Muscle of leg (tissue), 3 donors: ENCODE measurements at regions not wholly inside any gene's neighbourhood (a gene's known extent, or its start where the extent isn't known, plus 50 kb on each side); places are given as distances from the start of the nearest gene placed in this dataset.

Experiments used
- DNase-seq: peaks from one replicate; pipeline ENCODE4 v3.0.0; 2013
- H3K27ac ChIP-seq: one replicate; pipeline ENCODE4 v1.5.1; 2013; ENCODE audit warnings: mild to moderate bottlenecking, low read length, control low read depth
- H3K27me3 ChIP-seq: one replicate; pipeline ENCODE4 v1.6.1; 2013; ENCODE audit warnings: low read length; ENCODE audit not compliant: control insufficient read depth, insufficient read depth
- H3K36me3 ChIP-seq: one replicate; pipeline ENCODE4 v1.6.1; 2013; ENCODE audit warnings: low read length; ENCODE audit not compliant: control insufficient read depth, insufficient read depth
- H3K4me1 ChIP-seq: one replicate; pipeline ENCODE4 v1.6.1; 2013; ENCODE audit warnings: low read length; ENCODE audit not compliant: control insufficient read depth, insufficient read depth
- H3K4me3 ChIP-seq: one replicate; pipeline ENCODE4 v1.5.1; 2013; ENCODE audit warnings: low read length, control low read depth
- H3K9me3 ChIP-seq: replicated peaks from 2 replicates; pipeline ENCODE4 v1.6.1; 2013; ENCODE audit warnings: low read depth, low read length; ENCODE audit not compliant: control insufficient read depth
- WGBS: methylation state at CpG from one replicate; pipeline ENCODE4 v1.1.5; 2013; ENCODE audit warnings: missing lambda C conversion rate; ENCODE audit not compliant: insufficient coverage; 5-methylcytosine and 5-hydroxymethylcytosine counted together

GRCh38 chr13:105342281-105342820 is 1193.1 kb downstream of the EFNB2 start:
- Histone ChIP-seq H3K36me3 (no peaks in the 10 kb centered on the region), H3K4me3 (no peak overlapping the region), H3K27me3 (no peaks in the 10 kb centered on the region), H3K4me1 (no peaks in the 10 kb centered on the region), H3K9me3 (no peaks in the 10 kb centered on the region), H3K27ac (no peak overlapping the region)
- WGBS: 89% methylated on average over 2 of the region's 11 CpGs
- DNase-seq: no peak

DNA sequence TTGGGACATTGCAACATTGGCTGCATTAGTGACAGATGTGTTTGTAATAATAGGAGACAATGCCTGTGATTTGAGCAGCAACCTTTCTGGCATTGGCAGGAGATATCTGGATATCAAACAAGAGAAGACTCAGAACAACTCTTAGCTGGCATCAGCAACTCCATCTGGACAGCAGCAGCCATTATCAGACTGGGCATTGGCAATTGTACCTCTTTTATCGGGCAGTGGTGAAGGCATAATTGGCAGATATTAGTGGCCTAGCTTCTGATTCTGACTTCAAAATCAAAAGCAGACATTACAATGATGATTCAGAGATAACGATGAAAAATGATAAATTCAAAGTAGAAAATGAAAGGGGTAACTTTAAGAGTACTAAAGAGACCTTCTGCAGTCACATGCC is 1193.7 kb downstream of the EFNB2 start:
- DNase-seq: no peak
- no CpG with 5 or more reads among the region's 2 CpGs for WGBS
- no peaks in the 10 kb centered on the region for H3K27me3 ChIP-seq
- H3K4me1 ChIP-seq: no peaks in the 10 kb centered on the region
- no peak overlapping the region for H3K27ac ChIP-seq
- no peak overlapping the region for H3K4me3 ChIP-seq
- H3K36me3 ChIP-seq: no peaks in the 10 kb centered on the region
- no peaks in the 10 kb centered on the region for H3K9me3 ChIP-seq

DNA sequence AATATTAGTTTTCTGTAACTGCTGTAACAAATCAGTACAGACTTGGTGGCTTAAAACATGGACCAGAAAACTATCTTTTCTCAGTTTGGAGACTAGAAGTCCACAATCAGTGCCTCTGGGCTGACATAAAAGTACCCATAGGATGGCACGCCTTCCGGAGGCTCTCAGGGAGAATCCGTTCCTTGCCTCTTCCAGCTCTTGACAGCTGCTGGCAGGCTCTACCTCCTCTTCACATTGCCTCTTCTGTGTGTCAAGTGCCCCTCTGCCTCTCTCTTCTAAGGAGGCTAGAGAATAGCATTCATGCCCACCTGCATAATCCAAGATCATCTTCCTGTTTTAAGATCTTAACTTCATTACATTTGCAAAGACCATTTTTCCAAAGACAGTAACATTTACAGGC is 1194.2 kb downstream of the EFNB2 start:
- WGBS: 100% methylated on average over 3 of the region's 3 CpGs
- Histone ChIP-seq H3K4me1 (no peaks in the 10 kb centered on the region), H3K4me3 (no peak overlapping the region), H3K36me3 (no peaks in the 10 kb centered on the region), H3K9me3 (no peaks in the 10 kb centered on the region), H3K27me3 (no peaks in the 10 kb centered on the region), H3K27ac (no peak overlapping the region)
- DNase-seq: no peak

GRCh38 chr13:105340061-105340606 is 1195.3 kb downstream of the EFNB2 start:
- Histone ChIP-seq H3K4me1 (no peaks in the 10 kb centered on the region), H3K36me3 (no peaks in the 10 kb centered on the region), H3K27ac (no peak overlapping the region), H3K4me3 (no peak overlapping the region), H3K9me3 (no peaks in the 10 kb centered on the region), H3K27me3 (no peaks in the 10 kb centered on the region)
- 100% methylated on average over 1 of the region's 3 CpGs for WGBS
- no peak for DNase-seq

DNA sequence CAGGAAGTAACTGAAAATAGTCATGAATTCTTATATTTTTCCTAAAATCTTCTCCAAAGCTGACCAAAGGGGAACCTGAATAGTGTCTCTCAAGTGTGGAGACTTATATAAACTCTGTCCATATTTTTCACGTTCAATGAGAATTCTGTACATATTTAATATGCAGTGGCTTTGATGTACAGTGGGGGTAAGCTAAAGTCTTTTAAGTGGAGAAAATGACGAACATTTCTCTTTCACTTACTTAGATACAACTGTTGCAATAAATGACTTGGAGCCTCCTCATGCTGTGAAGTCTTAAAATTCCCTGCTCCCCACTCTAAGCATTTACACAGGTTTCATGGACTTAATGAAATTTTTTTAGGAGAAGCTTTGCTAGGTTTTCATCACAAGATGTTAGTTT is 1196.7 kb downstream of the EFNB2 start:
- no peaks in the 10 kb centered on the region for H3K4me1 ChIP-seq
- no peaks in the 10 kb centered on the region for H3K27me3 ChIP-seq
- H3K9me3 ChIP-seq: no peaks in the 10 kb centered on the region
- no peak overlapping the region for H3K27ac ChIP-seq
- no CpG with 5 or more reads among the region's 2 CpGs for WGBS
- no peak overlapping the region for H3K4me3 ChIP-seq
- no peaks in the 10 kb centered on the region for H3K36me3 ChIP-seq
- DNase-seq: no peak

GRCh38 chr13:105338006-105338405 is 1197.5 kb downstream of the EFNB2 start:
- H3K9me3 ChIP-seq: no peaks in the 10 kb centered on the region
- no peaks in the 10 kb centered on the region for H3K27me3 ChIP-seq
- no peaks in the 10 kb centered on the region for H3K4me1 ChIP-seq
- no peak for DNase-seq
- H3K36me3 ChIP-seq: no peaks in the 10 kb centered on the region
- no peak overlapping the region for H3K27ac ChIP-seq
- no peak overlapping the region for H3K4me3 ChIP-seq
- WGBS: 56% methylated on average over 5 of the region's 6 CpGs

DNA sequence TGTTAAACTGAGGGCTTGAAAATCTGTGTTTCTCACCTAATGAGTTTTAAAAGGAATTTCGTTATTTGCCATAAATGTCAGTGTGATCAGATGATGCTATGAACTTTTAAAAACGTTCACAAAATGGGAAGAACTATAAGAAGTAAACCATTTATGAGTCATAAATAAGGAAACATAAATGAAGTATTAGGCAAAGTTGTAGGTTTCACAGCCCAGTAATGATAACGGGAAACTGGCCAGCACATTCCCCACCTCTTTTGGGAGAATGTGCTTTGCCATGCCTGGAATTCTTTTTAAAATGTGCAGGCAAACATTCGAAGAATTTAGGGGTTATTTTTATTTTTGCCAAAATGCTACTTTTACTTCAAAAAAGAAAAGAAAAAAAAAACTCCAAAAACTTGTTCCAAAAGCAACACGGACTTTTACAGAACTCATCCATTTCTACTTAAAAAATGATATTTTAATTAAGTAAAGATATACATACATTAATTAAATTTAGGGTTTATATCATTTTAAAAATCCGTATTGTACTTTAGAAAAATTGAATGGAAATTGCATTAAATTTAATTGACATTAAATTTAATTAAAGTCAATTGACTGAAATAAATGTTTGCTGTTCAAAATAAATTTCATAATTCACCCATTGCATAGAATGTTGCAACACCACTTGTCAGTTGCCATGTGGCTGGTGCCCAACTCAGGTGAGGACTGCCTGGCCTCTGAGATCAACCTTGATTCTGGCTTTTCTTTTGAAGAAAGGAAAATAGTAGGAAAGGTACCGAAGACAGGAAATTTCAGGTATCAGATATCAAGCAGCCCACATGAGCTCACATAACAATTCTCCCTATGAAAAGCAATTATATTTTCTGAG is 1198.5 kb downstream of the EFNB2 start:
- H3K4me1 ChIP-seq: no peaks in the 10 kb centered on the region
- H3K27me3 ChIP-seq: no peaks in the 10 kb centered on the region
- no CpG with 5 or more reads among the region's 7 CpGs for WGBS
- no peak overlapping the region for H3K4me3 ChIP-seq
- DNase-seq: no peak
- H3K36me3 ChIP-seq: no peaks in the 10 kb centered on the region
- no peaks in the 10 kb centered on the region for H3K9me3 ChIP-seq
- no peak overlapping the region for H3K27ac ChIP-seq

DNA sequence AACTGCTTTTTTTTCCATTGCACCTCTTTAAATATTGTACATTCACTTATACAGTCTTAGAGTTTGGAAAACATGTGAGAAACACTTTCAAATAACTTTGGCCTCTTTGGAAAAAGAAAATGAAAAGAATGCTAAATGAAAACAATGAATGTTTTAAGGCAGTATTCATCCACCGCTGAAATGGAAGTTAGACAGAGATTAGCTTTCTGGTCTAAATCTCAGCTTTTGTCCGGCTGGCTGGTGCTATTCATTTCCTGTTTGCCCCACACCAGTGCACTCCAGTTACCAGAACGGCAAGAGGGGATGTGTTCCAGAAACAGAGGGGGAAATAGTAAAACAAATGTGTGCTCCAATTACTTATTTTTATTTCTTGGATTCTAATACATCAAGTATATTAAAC is 1201.3 kb downstream of the EFNB2 start:
- Histone ChIP-seq H3K27ac (no peak overlapping the region), H3K4me3 (no peak overlapping the region), H3K36me3 (no peaks in the 10 kb centered on the region), H3K9me3 (peaks cover 2% of the 10 kb centered on the region), H3K27me3 (no peaks in the 10 kb centered on the region), H3K4me1 (no peaks in the 10 kb centered on the region)
- no peak for DNase-seq
- WGBS: 17% methylated on average over 1 of the region's 3 CpGs

GRCh38 chr13:105333416-105333815 is 1202.0 kb downstream of the EFNB2 start:
- no CpG with 5 or more reads among the region's 5 CpGs for WGBS
- Histone ChIP-seq H3K4me1 (no peaks in the 10 kb centered on the region), H3K4me3 (no peak overlapping the region), H3K27me3 (no peaks in the 10 kb centered on the region), H3K9me3 (peaks cover 2% of the 10 kb centered on the region), H3K27ac (no peak overlapping the region), H3K36me3 (no peaks in the 10 kb centered on the region)
- no peak for DNase-seq

DNA sequence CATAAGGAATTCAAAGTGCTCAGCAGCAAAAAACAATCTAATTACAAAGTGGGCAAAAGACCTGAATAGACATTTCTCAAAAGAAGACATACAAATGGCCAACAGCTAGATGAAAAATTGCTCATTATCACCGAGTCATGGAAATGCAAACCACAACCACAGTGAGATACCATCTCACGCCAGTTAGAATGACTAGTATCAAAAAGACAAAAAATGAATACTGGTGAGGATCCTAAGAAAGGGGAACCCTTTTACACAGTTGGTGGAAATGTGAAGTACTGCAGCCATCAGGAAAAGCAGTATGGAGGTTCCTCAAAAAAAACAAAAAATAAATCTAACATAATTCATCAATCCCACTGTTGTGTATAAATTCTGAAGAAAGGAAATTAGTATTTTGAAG is 1206.1 kb downstream of the EFNB2 start:
- no peak for DNase-seq
- Histone ChIP-seq H3K27ac (no peak overlapping the region), H3K27me3 (no peaks in the 10 kb centered on the region), H3K4me3 (no peak overlapping the region), H3K36me3 (no peaks in the 10 kb centered on the region), H3K4me1 (no peaks in the 10 kb centered on the region), H3K9me3 (peaks cover 2% of the 10 kb centered on the region)
- no CpG with 5 or more reads among the region's 2 CpGs for WGBS
